PC-9 (cell line): ENCODE measurements at regions not wholly inside any gene's neighbourhood (a gene's known extent, or its start where the extent isn't known, plus 50 kb on each side); places are given as distances from the start of the nearest gene placed in this dataset.

Experiments used
- BruUV-seq: library from RNA; stranded (reverse); fragments of 400-500 nt; replicated peaks from 2 replicates; lab custom pipeline; 2021; lab: Mats Ljungman, UMichigan
- CTCF ChIA-PET: fragments of 300-600 bp; sonication (Branson Sonifier 250); formaldehyde crosslinking; loops from one replicate; lab custom pipeline; 2022; ENCODE audit warnings: antibody characterized with exemption; lab: Charles Lee
- POLR2A ChIA-PET: fragments of 300-600 bp; sonication (Branson Sonifier 250); formaldehyde crosslinking; loops from one replicate; lab custom pipeline; 2022; ENCODE audit warnings: antibody characterized with exemption; ENCODE audit not compliant: unreplicated experiment; lab: Charles Lee
- DNase-seq, 2 experiments: peaks; one replicate each; pipeline versions ENCODE4 v3.0.0 to v3.0.0-alpha.2; 2015 to 2022; ENCODE audit warnings: mixed read lengths in 1 of 2
- H2AFZ ChIP-seq: fragments of 200-600 bp; sonication (generic); 2 replicates; pipeline ENCODE4 v1.8.1; 2017; ENCODE audit warnings: antibody characterized with exemption
- H3F3A ChIP-seq: fragments of 200-600 bp; sonication (generic); 2 replicates; pipeline ENCODE4 v1.8.1; 2017; ENCODE audit warnings: antibody characterized with exemption, mild to moderate bottlenecking, low read depth; ENCODE audit not compliant: insufficient read depth
- H3K27ac ChIP-seq: fragments of 200-600 bp; sonication (generic); 2 replicates; pipeline ENCODE4 v1.6.1; 2016; ENCODE audit warnings: mixed run types
- H3K27me3 ChIP-seq: fragments of 200-600 bp; sonication (generic); 2 replicates; pipeline ENCODE4 v1.6.1; 2016; ENCODE audit warnings: low read depth, mixed run types; ENCODE audit not compliant: insufficient read depth
- H3K36me3 ChIP-seq: fragments of 200-600 bp; sonication (generic); 2 replicates; pipeline ENCODE4 v1.6.1; 2016; ENCODE audit warnings: low read depth, mixed run types
- H3K4me1 ChIP-seq: fragments of 200-600 bp; sonication (generic); replicated peaks from 2 replicates; pipeline ENCODE4 v1.6.1; 2016; ENCODE audit warnings: mixed run types; ENCODE audit not compliant: insufficient read depth
- H3K4me2 ChIP-seq: fragments of 200-600 bp; sonication (generic); 2 replicates; pipeline ENCODE4 v1.6.1; 2017; ENCODE audit warnings: mixed run types
- H3K4me3 ChIP-seq: fragments of 200-600 bp; sonication (generic); 2 replicates; pipeline ENCODE4 v1.6.1; 2016; ENCODE audit warnings: mixed run types
- H3K79me2 ChIP-seq: fragments of 200-600 bp; sonication (generic); 2 replicates; pipeline ENCODE4 v1.6.1; 2017; ENCODE audit warnings: low read depth, mixed run types
- H3K9me2 ChIP-seq: fragments of 200-600 bp; sonication (generic); 2 replicates; pipeline ENCODE4 v1.8.1; 2017; ENCODE audit warnings: mild to moderate bottlenecking; ENCODE audit not compliant: insufficient read depth
- H3K9me3 ChIP-seq: fragments of 200-600 bp; sonication (generic); 2 replicates; pipeline ENCODE4 v1.8.1; 2016; ENCODE audit warnings: low read depth; ENCODE audit not compliant: insufficient read depth
- H4K20me1 ChIP-seq: fragments of 200-600 bp; sonication (generic); 2 replicates; pipeline ENCODE4 v1.8.1; 2017; ENCODE audit not compliant: insufficient read depth
- EZH2 ChIP-seq: fragments of 200-600 bp; sonication (generic); IDR thresholded peaks from 2 replicates; pipeline ENCODE4 v1.8.0; 2017; ENCODE audit warnings: antibody characterized with exemption, low read depth
- intact Hi-C: fragments of 100-400 bp; cut with micrococcal nuclease; formaldehyde crosslinking; loops from one replicate; pipeline ENCODE4 v1.10.0; 2022; ENCODE audit not compliant: unreplicated experiment
- TF ChIP-seq, protein P1 (sequence below): fragments of 200-600 bp; sonication (generic); conservative IDR thresholded peaks from 2 replicates; pipeline ENCODE4 v1.6.1; 2017; ENCODE audit warnings: mixed run types, antibody characterized with exemption, mild to moderate bottlenecking, moderate library complexity

DNA sequence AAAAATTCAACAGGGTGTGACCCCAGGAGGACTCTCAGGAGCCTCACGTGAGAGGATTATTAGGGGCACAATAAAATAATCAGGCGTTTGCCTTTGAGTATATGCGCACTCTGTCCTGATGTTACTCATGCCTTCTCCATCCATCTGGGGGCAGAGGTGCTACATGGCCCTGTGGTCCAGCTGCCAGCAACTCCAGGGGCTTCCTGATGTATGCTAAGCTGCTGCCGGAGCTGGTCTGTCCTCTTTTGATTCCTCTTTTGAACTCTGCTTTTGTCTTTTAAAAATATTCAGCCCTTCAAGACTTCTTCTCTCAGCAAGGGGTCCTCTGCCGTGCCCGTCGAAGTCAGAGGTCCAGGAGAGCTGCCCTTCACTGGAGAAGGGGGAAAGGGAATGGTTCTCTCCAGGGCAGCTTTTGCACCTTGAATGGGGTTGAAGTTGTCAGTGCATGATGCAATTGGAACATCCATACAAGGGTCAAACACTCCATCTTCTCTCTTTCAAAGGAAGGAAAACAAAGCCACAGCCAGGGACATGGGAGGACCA lies 431.4 kb downstream of the SHISA9 start:
- intact Hi-C loops: no loop called here
- CTCF ChIA-PET: interaction anchor here (0.7 kb wide), 1 partner anchor 29 kb away, joined by 3 read pairs; no protein-coding TSS in a partner anchor
- Histone ChIP-seq H3K9me2 (no peaks in the 10 kb centered on the region), H3K27me3 (no peaks in the 10 kb centered on the region), H3K9me3 (no peaks in the 10 kb centered on the region), H3K4me3 (no peak overlapping the region), H3K79me2 (no peaks in the 10 kb centered on the region), H3K4me1 (no peaks in the 10 kb centered on the region), H4K20me1 (no peaks in the 10 kb centered on the region), H3K36me3 (no peaks in the 10 kb centered on the region), H3K4me2 (no peak overlapping the region), H3F3A (no peaks in the 10 kb centered on the region), H2AFZ (no peak overlapping the region), H3K27ac (no peak overlapping the region)
- DNase-seq: no peak
- BruUV-seq: no TSS peak
- TF ChIP-seq, protein P1, sequence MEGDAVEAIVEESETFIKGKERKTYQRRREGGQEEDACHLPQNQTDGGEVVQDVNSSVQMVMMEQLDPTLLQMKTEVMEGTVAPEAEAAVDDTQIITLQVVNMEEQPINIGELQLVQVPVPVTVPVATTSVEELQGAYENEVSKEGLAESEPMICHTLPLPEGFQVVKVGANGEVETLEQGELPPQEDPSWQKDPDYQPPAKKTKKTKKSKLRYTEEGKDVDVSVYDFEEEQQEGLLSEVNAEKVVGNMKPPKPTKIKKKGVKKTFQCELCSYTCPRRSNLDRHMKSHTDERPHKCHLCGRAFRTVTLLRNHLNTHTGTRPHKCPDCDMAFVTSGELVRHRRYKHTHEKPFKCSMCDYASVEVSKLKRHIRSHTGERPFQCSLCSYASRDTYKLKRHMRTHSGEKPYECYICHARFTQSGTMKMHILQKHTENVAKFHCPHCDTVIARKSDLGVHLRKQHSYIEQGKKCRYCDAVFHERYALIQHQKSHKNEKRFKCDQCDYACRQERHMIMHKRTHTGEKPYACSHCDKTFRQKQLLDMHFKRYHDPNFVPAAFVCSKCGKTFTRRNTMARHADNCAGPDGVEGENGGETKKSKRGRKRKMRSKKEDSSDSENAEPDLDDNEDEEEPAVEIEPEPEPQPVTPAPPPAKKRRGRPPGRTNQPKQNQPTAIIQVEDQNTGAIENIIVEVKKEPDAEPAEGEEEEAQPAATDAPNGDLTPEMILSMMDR: no peak
- TF ChIP-seq EZH2: no peak
- POLR2A ChIA-PET: no interaction called here

DNA sequence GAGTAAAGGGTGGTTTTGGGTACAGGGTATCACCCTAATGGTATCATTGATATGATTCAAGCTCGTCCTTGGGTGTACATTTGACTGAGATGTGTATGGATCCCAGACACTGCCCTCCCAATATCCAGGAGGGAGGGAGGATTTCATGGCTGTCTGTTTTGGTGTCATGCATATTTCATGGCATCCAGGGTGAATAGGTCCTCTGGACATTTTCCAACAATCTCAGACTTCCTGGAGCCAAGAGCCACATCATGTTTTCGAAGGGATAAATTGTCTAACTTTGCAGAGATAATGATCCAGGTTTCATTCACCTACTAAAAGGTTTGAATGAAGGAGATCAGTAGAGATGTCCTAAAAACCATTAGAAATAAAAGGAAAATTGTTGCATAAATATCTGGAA lies 431.9 kb downstream of the SHISA9 start:
- Histone ChIP-seq H3K4me2 (no peak overlapping the region), H4K20me1 (no peaks in the 10 kb centered on the region), H3K79me2 (no peaks in the 10 kb centered on the region), H3K9me2 (no peaks in the 10 kb centered on the region), H2AFZ (no peak overlapping the region), H3K27ac (no peak overlapping the region), H3K27me3 (no peaks in the 10 kb centered on the region), H3K4me1 (no peaks in the 10 kb centered on the region), H3F3A (no peaks in the 10 kb centered on the region), H3K4me3 (no peak overlapping the region), H3K36me3 (no peaks in the 10 kb centered on the region), H3K9me3 (no peaks in the 10 kb centered on the region)
- no TSS peak for BruUV-seq
- intact Hi-C loops: no loop called here
- no peak for DNase-seq
- TF ChIP-seq EZH2: no peak
- TF ChIP-seq, protein P1: no peak
- ChIA-PET POLR2A (no interaction called here), CTCF (no interaction called here)

DNA sequence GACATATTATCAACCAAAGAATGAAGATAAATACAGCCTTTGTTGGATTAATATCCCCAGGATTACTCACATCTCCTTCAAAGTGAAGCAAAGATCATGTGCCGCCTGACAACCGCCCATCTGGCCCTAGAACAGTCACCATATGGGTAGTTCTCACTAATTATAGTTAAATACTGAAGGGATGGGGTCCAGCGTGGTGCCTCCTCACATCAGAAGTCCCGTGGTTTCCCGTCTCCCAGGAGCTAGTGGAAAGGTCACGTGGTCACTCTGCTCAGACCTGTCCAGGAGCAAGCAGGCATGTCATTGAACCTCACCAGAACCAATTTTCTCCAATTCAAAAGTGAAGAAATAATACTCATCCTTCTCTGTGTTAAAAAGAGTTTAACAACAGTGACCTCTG lies 434.5 kb downstream of the SHISA9 start:
- Histone ChIP-seq H3K27ac (no peak overlapping the region), H3K9me3 (no peaks in the 10 kb centered on the region), H3K27me3 (no peaks in the 10 kb centered on the region), H3K36me3 (no peaks in the 10 kb centered on the region), H4K20me1 (no peaks in the 10 kb centered on the region), H3K9me2 (no peaks in the 10 kb centered on the region), H3K79me2 (no peaks in the 10 kb centered on the region), H3K4me1 (no peaks in the 10 kb centered on the region), H3F3A (no peaks in the 10 kb centered on the region), H3K4me3 (no peak overlapping the region), H2AFZ (no peak overlapping the region), H3K4me2 (no peak overlapping the region)
- POLR2A ChIA-PET: no interaction called here
- no peak for DNase-seq
- intact Hi-C loops: no loop called here
- TF ChIP-seq, protein P1: no peak
- TF ChIP-seq EZH2: no peak
- CTCF ChIA-PET: no interaction called here
- BruUV-seq: no TSS peak
